Nucleus accumbens (tissue), 56 donors: ENCODE measurements at regions not wholly inside any gene's neighbourhood (a gene's known extent, or its start where the extent isn't known, plus 50 kb on each side); places are given as distances from the start of the nearest gene placed in this dataset.
"Not testable (repeated sequence)": the region's sequence is repeated elsewhere in the genome, so short reads cannot be mapped to it uniquely, and the experiment has no call there.

Experiments used
- DNase-seq, 56 donors: peaks; one replicate each; lab custom pipeline; 2025; lab: John Stamatoyannopoulos, UW

DNA sequence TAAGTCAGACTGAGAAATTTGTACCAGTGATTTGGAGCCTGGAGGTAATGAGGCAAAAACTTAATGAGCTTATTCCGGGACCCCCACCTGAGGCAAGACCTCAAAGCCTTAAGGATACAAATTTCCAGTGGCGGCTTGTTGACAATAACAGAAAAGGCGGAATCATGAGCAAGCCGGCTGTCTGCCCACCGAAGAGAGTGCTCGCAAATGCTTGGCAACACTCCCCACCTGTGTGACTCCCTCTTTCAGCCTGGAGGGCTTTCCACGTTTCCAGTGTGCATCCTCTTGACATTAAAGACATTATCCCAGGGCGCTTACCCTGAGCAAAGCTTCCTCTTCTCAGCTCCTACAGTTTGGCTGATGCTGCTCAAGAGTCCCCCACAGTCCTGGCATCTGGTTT, 830.4 kb upstream of the TPTE start:
- DNase-seq, result not testable (repeated sequence)

DNA sequence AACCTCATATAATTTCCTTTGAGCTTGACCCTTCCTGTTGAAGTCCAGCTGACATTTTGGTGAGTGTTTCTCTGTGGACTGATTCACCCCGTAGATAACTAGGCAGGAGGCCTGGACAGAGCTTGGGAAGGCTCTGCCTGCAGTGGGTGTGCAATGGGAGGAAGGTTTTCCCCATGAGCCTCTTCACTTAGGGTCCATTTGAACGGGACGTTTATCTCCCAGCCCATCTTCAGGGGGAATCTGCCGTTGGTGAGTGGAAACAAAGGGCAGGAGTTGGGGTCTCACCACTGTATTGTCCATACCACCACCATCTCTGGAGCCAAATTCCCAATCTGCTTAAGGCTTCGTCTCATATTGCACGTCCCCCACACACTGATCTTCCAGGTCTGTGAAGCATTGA, 825.6 kb upstream of the TPTE start:
- DNase-seq, result not testable (repeated sequence)

DNA sequence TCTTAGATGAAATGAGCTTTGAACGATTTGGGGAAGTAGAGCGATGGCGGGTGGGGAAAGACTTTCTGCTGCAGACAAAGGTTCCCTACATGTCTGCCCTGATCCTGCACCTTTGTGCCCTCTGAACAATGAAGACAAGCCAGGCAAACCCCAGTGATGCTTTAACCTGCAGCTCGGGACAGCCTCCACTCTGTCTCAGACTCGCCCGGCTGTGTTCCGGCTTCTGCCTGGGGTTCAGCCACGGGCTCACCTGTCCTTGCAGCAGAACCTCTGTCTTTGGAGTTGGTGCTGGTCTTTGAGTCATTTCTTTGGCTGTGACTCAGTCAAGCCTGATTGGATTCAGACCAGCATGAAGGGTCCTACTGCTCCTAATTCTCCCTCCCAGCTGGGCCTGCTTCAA, 823.6 kb upstream of the TPTE start:
- not testable (repeated sequence) for DNase-seq

DNA sequence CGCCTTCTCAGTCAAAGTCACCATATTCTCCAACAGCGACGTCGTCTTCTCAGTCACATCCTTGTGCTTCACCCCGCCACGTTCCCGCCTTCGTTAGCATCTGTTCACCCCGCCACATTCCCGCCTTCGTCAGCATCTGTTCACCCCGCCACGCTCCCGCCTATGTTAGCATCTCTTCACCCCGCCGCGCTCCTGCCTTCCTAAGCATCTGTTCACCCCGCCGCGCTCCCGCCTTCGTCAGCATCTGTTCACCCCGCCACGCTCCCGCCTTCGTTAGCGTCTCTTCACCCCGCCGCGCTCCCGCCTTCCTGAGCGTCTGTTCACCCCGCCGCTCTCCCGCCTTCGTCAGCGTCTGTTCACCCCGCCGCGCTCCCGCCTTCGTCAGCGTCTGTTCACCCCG, 816.4 kb upstream of the TPTE start:
- DNase-seq, result not testable (repeated sequence)

DNA sequence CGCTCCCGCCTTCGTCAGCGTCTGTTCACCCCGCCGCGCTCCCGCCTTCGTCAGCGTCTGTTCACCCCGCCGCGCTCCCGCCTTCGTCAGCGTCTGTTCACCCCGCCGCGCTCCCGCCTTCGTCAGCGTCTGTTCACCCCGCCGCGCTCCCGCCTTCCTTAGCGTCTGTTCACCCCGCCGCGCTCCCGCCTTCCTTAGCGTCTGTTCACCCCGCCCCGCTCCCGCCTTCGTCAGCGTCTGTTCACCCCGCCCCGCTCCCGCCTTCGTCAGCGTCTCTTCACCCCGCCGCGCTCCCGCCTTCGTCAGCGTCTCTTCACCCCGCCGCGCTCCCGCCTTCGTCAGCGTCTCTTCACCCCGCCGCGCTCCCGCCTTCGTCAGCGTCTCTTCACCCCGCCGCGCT, 815.9 kb upstream of the TPTE start:
- not testable (repeated sequence) for DNase-seq

DNA sequence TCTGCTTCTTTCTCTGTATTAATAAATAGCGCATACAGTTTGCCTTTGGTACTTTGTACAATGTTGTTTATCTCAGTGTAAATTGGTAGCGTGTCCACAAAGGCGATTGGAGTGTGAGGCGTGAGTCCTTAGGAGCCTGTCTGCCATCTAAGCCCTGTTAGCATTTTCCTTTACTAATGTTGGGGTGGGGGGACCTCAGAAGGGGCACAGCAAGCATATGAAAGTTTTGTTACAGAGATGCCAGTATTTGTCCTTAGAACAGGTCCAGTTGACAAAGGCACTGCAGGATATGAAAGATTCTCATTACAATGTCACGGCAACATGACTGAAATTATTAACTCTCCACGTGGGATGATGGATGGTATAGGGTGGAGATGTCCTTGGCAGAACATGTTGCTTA, 796.8 kb upstream of the TPTE start:
- not testable (repeated sequence) for DNase-seq

DNA sequence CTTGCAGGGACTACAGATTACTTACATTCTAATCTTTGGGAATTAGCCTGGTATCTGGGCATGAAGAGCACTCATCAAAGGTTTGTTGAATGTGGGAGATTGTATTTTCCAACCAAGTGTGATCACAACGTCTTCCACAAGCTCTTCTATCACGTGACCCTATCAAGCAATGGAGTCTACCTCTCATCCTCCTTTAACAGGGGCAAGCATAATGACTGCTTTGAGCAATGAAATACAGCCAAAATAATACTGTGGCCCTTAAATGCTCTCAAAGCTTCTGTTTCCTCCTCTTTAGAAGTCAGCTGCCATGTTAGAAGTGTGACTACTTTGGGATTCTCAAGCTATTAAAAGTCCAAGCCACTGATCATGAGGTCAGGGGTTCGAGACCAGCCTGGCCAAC, 794.2 kb upstream of the TPTE start:
- DNase-seq, result not testable (repeated sequence)

DNA sequence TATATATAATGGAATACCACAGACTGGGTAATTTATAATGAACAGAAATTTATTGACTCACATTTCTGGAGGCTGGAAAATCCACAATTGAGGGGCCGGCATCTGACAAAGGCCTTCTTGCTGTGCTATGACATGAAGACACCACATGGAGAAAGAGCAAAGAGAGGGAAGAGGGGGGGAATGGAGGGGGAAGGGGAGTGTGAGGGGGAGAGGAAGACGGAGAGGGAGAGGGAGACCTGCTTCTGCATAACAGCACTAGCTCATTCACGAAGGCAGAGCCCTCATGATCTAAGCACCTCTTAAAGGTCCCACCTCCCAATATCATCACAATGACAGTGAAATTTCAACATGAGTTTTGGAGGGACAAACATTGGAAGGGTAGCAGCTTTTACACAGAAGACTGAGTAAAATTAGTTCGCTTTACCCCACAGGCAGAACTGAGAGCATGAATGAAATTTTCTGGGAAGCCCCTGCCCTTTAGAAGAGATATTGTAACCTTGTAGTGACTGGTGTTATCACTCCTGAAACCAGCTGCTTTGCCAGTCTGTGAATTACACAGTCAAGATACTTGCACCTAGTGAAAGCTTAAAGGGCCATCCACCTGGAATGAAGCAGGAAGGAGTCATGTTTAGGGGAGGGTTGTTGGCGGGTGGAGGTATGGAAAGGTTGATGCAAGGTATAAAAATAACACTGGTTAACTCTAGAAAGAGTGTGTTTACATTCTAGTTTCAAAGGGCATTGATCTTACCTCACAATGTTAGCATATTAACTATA, 793.0 kb upstream of the TPTE start:
- DNase-seq, result not testable (repeated sequence)

DNA sequence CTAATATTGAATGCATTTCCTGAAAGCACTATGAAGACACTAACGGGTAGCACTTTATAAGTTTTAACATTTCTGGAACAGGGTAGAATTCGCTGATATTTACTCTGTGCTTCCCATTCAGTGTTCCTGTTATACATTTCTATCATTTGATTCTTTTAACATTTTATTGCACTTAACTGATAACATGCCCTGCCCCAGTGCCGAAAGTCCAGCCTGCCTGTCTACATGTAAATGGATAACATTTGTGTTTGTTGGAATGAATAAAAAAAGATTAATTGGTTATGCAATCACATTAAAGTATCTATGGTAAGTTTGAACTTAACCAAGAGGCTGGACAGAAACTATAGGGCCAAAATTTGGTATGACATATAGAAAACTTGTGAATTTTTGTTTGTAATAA, 790.5 kb upstream of the TPTE start:
- DNase-seq, result no peak

DNA sequence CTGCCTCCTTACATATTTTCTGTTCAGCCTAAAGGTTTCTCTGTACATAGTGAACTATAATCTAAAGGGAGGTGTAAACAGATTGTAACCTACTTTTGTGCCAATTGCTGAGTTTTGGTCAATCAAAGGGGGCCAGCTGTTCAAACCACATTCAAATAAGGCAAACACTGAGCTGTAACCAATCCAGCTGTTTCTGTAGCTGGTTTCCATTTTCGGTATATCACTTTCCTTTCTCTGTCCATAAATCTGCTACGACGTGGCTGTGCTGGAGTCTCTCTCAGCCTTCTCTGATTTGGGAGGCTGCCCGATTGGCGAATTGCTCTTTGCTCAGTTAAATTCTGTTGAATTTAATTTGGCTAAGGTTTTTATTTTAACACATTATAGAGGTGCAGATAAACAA, 790.1 kb upstream of the TPTE start:
- not testable (repeated sequence) for DNase-seq

DNA sequence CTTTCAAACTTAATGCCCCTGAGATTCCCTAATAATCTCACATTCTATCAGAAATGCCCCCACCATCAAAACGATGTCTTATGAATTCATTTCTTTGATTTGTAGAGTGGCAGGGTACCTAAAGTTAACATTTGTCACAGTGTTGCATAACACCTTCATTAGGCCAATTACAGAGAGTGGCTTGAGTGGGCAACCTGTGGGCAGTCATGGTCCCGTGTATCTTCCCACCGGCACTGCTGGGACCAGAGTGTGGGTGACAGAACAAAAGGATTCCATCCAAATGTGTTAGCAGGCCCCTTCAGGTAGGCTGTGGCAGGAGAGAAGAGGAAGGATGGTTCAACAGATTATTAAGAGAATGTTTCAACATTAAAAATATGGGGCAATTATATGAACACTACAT, 788.8 kb upstream of the TPTE start:
- DNase-seq, result not testable (repeated sequence)

DNA sequence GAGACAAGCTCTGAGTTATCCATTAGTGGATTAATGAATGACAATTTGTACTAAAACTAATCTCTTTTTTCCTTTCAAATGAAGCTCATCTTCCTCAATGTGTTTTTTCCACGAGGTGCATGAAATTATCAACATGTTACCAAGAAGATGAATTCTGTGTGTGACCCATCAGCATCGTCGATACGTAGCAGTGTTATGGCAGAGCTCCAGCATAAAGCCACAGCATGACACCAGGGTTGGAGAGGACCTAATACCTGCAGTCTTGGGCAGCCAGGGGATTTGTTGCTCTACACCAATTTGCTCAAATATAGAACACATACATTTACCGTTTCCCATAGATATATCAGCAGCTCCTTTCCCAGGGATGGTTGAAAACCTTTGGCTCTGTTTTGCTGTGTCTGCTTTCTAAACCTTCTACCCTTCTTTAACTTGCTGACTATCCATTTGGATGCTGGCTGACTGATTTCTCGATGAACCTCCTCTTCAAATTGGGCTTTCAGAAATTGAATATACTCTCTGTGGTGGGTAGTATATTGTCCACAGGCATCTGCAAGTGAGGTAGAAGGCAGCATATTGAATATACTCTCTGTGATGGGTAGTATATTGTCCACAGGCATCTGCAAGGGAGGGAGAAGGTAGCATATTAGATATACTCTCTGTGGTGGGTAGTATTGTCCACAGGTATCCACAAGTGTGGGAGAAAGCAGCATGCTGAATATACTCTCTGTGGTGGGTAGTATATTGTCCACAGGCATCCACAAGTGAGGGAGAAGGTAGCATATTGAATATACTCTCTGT, 787.4 kb upstream of the TPTE start:
- DNase-seq, result not testable (repeated sequence)

DNA sequence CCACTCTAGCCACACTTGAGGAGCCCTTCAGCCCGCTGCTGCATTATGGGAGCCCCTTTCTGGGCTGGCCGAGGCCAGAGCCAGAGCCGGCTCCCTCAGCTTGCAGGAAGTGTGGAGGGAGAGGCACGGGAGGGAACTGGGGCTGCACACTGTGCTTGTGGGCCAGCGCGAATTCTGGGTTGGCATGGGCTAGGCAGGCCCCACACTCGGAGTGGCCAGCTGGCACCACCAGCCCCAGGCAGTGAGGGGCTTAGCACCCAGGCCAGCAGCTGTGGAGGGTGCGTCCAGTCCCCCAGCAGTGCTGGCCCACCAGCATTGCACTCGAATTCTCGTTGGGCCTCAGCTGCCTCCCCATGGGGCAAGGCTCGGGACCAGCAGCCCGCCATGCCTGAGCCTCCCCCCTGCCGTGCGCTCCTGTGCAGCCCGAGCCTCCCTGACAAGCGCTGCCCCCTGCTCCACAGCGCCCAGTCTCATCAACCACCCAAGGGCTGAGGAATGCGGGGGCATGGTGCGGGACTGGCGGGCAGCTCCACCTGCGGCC, 785.9 kb upstream of the TPTE start:
- no peak for DNase-seq

DNA sequence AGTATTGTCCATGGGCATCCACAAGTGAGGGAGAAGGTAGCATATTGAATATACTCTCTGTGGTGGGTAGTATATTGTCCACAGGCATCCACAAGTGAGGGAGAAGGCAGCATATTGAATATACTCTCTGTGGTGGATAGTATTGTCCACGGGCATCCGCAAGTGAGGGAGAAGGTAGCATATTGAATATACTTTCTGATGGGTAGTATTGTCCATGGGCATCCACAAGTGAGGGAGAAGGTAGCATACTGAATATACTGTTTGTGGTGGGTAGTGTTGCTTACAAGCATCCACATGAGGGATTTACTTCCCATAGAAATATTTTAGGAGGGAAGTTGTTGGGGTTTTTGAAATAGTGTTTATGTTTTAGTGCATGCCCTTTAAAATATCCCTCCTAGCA, 784.1 kb upstream of the TPTE start:
- not testable (repeated sequence) for DNase-seq

DNA sequence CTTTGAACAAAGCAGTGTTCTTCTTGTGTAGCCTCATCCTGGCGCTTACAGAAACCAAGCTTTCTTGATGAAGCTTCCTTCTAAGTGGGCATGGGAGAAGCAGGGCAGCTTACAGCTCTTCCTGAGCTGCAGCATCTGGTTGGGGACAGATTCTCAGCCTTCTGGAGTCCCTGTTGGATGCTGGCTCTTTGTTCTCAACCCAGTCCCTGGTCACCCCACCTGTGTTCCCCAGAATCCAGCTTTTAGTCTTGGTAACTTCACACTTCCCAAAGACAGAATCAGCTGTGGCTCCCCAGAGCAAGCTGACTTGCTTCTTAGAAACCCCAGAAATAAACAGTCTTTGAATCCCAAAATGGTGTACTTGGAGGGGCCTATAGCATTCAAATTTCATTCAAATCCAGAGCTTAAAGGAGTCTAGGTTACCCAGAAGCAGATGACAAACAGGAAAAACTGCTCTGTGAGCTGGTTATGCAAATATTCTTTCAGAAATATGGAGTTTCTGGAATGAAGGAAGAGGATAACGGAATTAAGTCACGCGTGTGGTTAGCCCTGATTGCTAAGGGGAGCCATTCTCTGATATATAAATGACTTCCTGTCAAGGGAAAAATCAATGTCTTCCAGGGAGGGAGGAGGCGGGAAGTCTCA, 783.4 kb upstream of the TPTE start:
- DNase-seq, result not testable (repeated sequence)

DNA sequence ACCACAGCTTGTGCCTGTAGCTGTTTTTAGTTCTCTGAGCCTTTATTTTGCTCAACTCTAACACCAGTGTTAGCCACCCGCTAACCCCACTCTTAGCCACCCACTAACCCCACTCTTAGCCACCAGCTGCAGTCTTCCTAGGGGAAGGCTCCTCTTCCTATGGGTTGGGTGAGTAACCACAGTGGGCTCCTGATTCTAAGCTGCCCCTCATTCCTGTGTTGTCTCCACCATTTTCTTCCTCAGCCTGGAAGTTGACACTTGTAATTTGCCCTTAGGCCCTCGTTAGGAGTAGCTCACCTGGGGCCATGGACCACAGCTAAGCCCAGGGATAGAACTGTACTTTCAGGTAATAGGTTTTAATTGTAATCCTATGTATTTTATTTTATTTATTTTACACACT, 782.9 kb upstream of the TPTE start:
- no peak for DNase-seq

DNA sequence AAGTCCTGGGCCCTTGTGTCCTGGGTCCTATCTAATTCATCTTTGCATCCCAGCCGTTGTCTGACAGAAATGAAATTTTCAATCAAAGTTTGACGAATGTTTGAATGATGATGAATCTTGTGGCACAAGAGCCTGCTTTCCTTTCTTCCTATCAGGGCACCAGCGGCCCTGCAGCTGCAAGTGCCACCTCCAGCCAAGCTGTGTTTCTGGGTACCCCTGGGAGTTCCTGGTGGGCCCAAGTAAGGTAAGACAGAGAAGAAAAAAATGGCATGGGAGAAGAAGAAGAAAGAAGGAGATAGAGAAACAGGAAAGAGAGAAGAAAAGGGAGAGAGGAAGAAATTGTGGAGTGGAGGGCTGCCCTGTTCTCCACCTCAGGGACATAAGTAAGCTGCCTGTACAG, 782.1 kb upstream of the TPTE start:
- DNase-seq, result no peak

DNA sequence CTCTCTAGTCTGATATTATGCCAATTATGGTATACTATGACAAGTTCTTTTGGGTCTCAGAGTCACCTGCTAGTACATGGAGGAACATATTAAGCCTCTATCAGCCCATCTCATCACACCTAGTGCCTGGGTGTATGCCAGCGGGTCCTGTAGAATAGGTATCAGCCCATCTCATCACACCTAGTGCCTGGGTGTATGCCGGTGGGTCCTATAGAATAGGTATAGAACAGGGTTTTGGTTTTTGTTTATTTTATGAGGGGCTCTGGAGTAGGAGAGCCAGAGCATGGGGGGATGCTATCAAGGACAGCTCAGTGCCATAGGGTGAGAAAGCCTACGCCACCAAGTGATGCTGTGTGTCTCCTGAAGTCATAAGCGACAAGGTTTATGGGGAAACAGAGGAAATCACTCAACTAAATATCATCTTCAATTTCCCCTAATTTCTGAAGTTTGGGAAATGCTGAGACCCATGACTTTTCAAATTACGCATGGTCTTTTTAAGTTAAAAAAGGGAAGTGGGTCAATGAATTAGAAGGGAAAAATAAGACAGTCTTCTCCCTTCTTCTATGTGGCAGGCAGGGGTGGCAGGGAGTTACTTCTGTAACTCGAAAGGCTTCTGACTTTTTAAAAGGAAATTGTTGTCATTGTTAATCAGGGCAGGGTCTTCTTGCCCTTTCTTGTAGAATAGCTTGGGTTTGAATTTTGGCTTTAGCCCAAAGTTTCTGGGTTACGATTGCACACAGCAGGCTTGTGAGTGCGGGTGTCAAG, 781.0 kb upstream of the TPTE start:
- not testable (repeated sequence) for DNase-seq

DNA sequence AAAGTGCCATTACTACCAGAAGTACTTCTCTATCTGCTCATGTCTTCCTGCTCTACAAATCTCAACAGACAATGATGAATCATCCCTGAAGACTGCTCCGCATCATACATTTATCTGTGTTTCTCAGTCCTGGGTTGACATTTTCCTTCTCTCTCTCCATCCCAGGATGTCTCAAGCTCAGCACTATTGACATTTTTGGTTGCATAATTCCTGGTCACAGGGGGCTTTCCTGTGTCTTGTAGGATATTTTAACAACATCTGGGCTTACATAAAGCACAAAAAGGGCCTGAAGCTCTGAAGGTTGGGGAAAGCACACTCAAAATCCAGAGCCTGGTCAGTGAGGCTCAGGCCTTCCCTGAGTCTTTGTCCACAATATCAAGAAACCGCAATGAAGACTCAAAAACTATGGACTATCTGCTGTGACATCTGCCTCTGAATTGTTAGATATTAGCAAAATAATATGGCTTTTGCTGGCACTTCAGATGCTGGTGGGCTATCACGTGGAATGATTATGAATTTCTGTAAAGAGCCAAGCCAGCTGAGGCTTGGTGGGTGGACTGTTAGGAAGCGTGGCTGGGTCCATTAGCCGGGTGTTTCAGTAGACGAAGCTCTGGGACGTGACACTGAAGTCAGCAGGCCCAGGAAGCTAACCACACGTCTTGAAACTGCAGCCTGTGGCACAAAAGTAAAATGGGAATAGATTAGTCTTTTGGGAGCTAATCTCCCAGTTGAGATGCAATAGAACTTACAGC, 780.2 kb upstream of the TPTE start:
- not testable (repeated sequence) for DNase-seq

DNA sequence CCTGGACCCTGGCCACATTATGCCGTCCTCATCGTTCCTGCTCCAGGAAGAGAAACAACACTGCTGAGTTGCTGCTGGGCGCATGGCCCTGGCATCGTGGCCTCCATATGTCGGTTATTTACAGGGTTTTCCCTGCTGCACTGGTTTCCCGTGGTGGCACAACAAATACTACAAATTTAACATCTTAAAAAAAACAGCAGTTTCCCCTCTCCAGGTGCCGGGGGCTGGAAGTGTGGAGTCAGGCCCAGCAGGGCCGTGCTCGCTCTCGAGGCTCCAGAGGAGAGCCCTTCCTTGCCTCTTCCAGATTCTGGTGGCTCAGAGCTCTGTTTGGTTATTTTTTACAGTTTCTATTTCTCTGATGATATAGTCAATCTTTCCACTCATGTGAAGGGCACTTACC, 777.8 kb upstream of the TPTE start:
- not testable (repeated sequence) for DNase-seq
